IMR-90 (cell line): ENCODE measurements at regions not wholly inside any gene's neighbourhood (a gene's known extent, or its start where the extent isn't known, plus 50 kb on each side); places are given as distances from the start of the nearest gene placed in this dataset.

Experiments used
- ATAC-seq: fragments of 200-7000 bp; cut with Tn5 transposase; 2 replicates; pipeline ENCODE4 v1.9.1; 2020; ENCODE audit warnings: low read depth, mild to moderate bottlenecking, moderate library complexity
- BruUV-seq: library from RNA; stranded (reverse); fragments of 400-500 nt; replicated peaks from 2 replicates; lab custom pipeline; 2021; lab: Mats Ljungman, UMichigan
- CTCF ChIA-PET: fragments of 300-600 bp; formaldehyde crosslinking; extraction: SDS; loops from one replicate; lab custom pipeline; 2021; ENCODE audit warnings: antibody characterized with exemption; lab: Yijun Ruan, JAX
- POLR2A ChIA-PET: fragments of 300-600 bp; sonication (Branson Sonifier 250); formaldehyde crosslinking; loops from one replicate; lab custom pipeline; 2022; ENCODE audit warnings: antibody characterized with exemption; ENCODE audit not compliant: unreplicated experiment; lab: Charles Lee
- DNase-seq: peaks from one replicate; pipeline ENCODE4 v3.0.0; 2013
- H2AFZ ChIP-seq: replicated peaks from 2 replicates; pipeline ENCODE3; 2013; ENCODE audit warnings: low read length, mild to moderate bottlenecking; ENCODE audit not compliant: poor library complexity
- H2AK5ac ChIP-seq: 2 replicates; pipeline ENCODE4 v1.6.1; 2013; ENCODE audit warnings: low read depth, low read length, inconsistent platforms
- H2AK9ac ChIP-seq: replicated peaks from 2 replicates; pipeline ENCODE3; 2013; ENCODE audit warnings: mild to moderate bottlenecking, low read depth, low read length, moderate library complexity; ENCODE audit not compliant: poor library complexity
- H2BK120ac ChIP-seq: 2 replicates; pipeline ENCODE4 v1.6.1; 2013; ENCODE audit warnings: low read depth, low read length, inconsistent platforms
- H2BK15ac ChIP-seq: 3 replicates; pipeline ENCODE4 v1.6.1; 2013; ENCODE audit warnings: low read depth, low read length, inconsistent platforms
- H2BK20ac ChIP-seq: 2 replicates; pipeline ENCODE4 v1.6.1; 2013; ENCODE audit warnings: low read depth, mild to moderate bottlenecking, inconsistent platforms, low read length, moderate library complexity
- H2BK5ac ChIP-seq: 2 replicates; pipeline ENCODE4 v1.6.1; 2013; ENCODE audit warnings: mild to moderate bottlenecking, low read depth, low read length, inconsistent platforms; ENCODE audit not compliant: poor library complexity, severe bottlenecking
- H3K14ac ChIP-seq: replicated peaks from 2 replicates; pipeline ENCODE4 v1.6.1; 2013; ENCODE audit warnings: low read depth, low read length, inconsistent platforms
- H3K18ac ChIP-seq: 2 replicates; pipeline ENCODE4 v1.6.1; 2013; ENCODE audit warnings: low read depth, low read length, control low read depth
- H3K23ac ChIP-seq: 2 replicates; pipeline ENCODE4 v1.6.1; 2013; ENCODE audit warnings: low read depth, low read length, inconsistent platforms
- H3K27ac ChIP-seq: 2 replicates; pipeline ENCODE4 v1.5.1; 2013; ENCODE audit warnings: mild to moderate bottlenecking, control low read depth, low read length; ENCODE audit not compliant: insufficient read depth
- H3K27me3 ChIP-seq: 2 replicates; pipeline ENCODE4 v1.6.1; 2013; ENCODE audit warnings: low read length; ENCODE audit not compliant: control insufficient read depth, insufficient read depth
- H3K36me3 ChIP-seq: 2 replicates; pipeline ENCODE4 v1.6.1; 2013; ENCODE audit warnings: low read length, mixed read lengths; ENCODE audit not compliant: control insufficient read depth, insufficient read depth
- H3K4ac ChIP-seq: 2 replicates; pipeline ENCODE4 v1.6.1; 2013; ENCODE audit warnings: low read depth, low read length, inconsistent platforms
- H3K4me1 ChIP-seq: 2 replicates; pipeline ENCODE4 v1.6.1; 2013; ENCODE audit warnings: low read length, mixed read lengths; ENCODE audit not compliant: control insufficient read depth, insufficient read depth
- H3K4me2 ChIP-seq: 2 replicates; pipeline ENCODE4 v1.6.1; 2013; ENCODE audit warnings: low read depth, mild to moderate bottlenecking, control low read depth, low read length, moderate library complexity
- H3K4me3 ChIP-seq: 2 replicates; pipeline ENCODE4 v1.5.1; 2013; ENCODE audit warnings: low read depth, mild to moderate bottlenecking, control low read depth, low read length, moderate library complexity; ENCODE audit not compliant: insufficient read depth
- H3K56ac ChIP-seq: 2 replicates; pipeline ENCODE4 v1.6.1; 2013; ENCODE audit warnings: low read length, inconsistent platforms; ENCODE audit not compliant: insufficient read depth; ENCODE audit errors: extremely low read depth
- H3K79me1 ChIP-seq, 2 experiments: 2 replicates each; pipeline ENCODE4 v1.6.1; 2013; ENCODE audit warnings: low read length in 2 of 2, inconsistent platforms in 1 of 2, low read depth in 1 of 2
- H3K9ac ChIP-seq: 2 replicates; pipeline ENCODE4 v1.6.1; 2013; ENCODE audit warnings: low read depth, low read length, control low read depth
- H3K9me1 ChIP-seq: 2 replicates; pipeline ENCODE4 v1.6.1; 2013; ENCODE audit warnings: low read length, inconsistent platforms; ENCODE audit not compliant: insufficient read depth
- H3K9me3 ChIP-seq: 2 replicates; pipeline ENCODE4 v1.6.1; 2013; ENCODE audit warnings: low read length; ENCODE audit not compliant: control insufficient read depth, insufficient read depth
- H4K20me1 ChIP-seq: 2 replicates; pipeline ENCODE4 v1.6.1; 2013; ENCODE audit warnings: low read length, inconsistent platforms; ENCODE audit not compliant: insufficient read depth
- H4K5ac ChIP-seq: 2 replicates; pipeline ENCODE4 v1.6.1; 2013; ENCODE audit warnings: mild to moderate bottlenecking, low read depth, low read length, control low read depth
- H4K8ac ChIP-seq, 2 experiments: 2 replicates each; pipeline ENCODE4 v1.6.1; 2013; ENCODE audit warnings: low read depth in 2 of 2, low read length in 2 of 2, control low read depth in 1 of 2, inconsistent platforms in 1 of 2
- H4K91ac ChIP-seq: 2 replicates; pipeline ENCODE4 v1.6.1; 2013; ENCODE audit warnings: low read depth, low read length, inconsistent platforms; ENCODE audit not compliant: insufficient read depth
- BHLHE40 ChIP-seq: fragments of 150-350 bp; IDR thresholded peaks from 2 replicates; pipeline ENCODE4 v1.6.1; 2016; ENCODE audit warnings: mild to moderate bottlenecking, low read depth, low read length
- CEBPB ChIP-seq: IDR thresholded peaks from 2 replicates; pipeline ENCODE4 v1.6.1; 2012; ENCODE audit warnings: low read depth, low read length, improper control_type of control experiment
- CHD1 ChIP-seq: IDR thresholded peaks from 2 replicates; pipeline ENCODE4 v1.6.1; 2012; ENCODE audit warnings: low read depth, low read length, improper control_type of control experiment
- FOS ChIP-seq: fragments of 150-350 bp; IDR thresholded peaks from 2 replicates; pipeline ENCODE4 v1.6.1; 2016; ENCODE audit warnings: low read depth, low read length
- MAFK ChIP-seq: IDR thresholded peaks from 2 replicates; pipeline ENCODE4 v1.6.1; 2012; ENCODE audit warnings: low read depth, low read length, improper control_type of control experiment
- MAZ ChIP-seq: IDR thresholded peaks from 2 replicates; pipeline ENCODE4 v1.6.1; 2012; ENCODE audit warnings: low read depth, mild to moderate bottlenecking, low read length, improper control_type of control experiment, moderate library complexity, borderline replicate concordance
- MXI1 ChIP-seq: IDR thresholded peaks from 2 replicates; pipeline ENCODE4 v1.6.1; 2012; ENCODE audit warnings: low read depth, mild to moderate bottlenecking, low read length, moderate library complexity, borderline replicate concordance
- NFE2L2 ChIP-seq: fragments of 150-350 bp; IDR thresholded peaks from 2 replicates; pipeline ENCODE4 v1.6.1; 2016; ENCODE audit warnings: low read depth, mild to moderate bottlenecking, low read length
- POLR2A ChIP-seq: IDR thresholded peaks from 2 replicates; pipeline ENCODE4 v1.6.1; 2012; ENCODE audit warnings: mild to moderate bottlenecking, low read depth, low read length
- RAD21 ChIP-seq: IDR thresholded peaks from 2 replicates; pipeline ENCODE4 v1.6.1; 2012; ENCODE audit warnings: low read length, improper control_type of control experiment
- RCOR1 ChIP-seq: IDR thresholded peaks from 2 replicates; pipeline ENCODE4 v1.6.1; 2012; ENCODE audit warnings: mild to moderate bottlenecking, low read length, improper control_type of control experiment; ENCODE audit not compliant: insufficient replicate concordance
- RFX5 ChIP-seq: IDR thresholded peaks from 2 replicates; pipeline ENCODE4 v1.8.0; 2012; ENCODE audit warnings: low read depth, mild to moderate bottlenecking, low read length, moderate library complexity
- SMC3 ChIP-seq: fragments of 150-350 bp; IDR thresholded peaks from 2 replicates; pipeline ENCODE4 v1.6.1; 2016; ENCODE audit warnings: low read depth, mild to moderate bottlenecking, antibody characterized with exemption, low read length, moderate library complexity
- dilution Hi-C: fragments of 300-500 bp; cut with HindIII; formaldehyde crosslinking; loops from one replicate; pipeline ENCODE4 v1.14.3; 2018; ENCODE audit warnings: low sequenced_read_pairs; ENCODE audit not compliant: unreplicated experiment
- in situ Hi-C: fragments of 300-500 bp; cut with MboI; formaldehyde crosslinking; loops from 3 replicates; pipeline ENCODE4 v1.14.3; 2019; ENCODE audit warnings: low sequenced_read_pairs, inconsistent platforms, mixed read lengths
- intact Hi-C: fragments of 100-400 bp; cut with micrococcal nuclease; formaldehyde crosslinking; loops from 2 replicates; pipeline ENCODE4 v1.10.0; 2022
- TF ChIP-seq, protein P1 (sequence below): conservative IDR thresholded peaks from 2 replicates; pipeline ENCODE4 v1.5.1; 2012; ENCODE audit warnings: mild to moderate bottlenecking, low read depth, low read length, improper control_type of control experiment
- TF ChIP-seq, protein P2 (sequence below): fragments of 150-350 bp; IDR thresholded peaks from 2 replicates; pipeline ENCODE4 v1.6.1; 2017; ENCODE audit warnings: mild to moderate bottlenecking, antibody characterized with exemption, low read length, low read depth
- TF ChIP-seq, protein P3 (sequence below): fragments of 150-350 bp; IDR thresholded peaks from 2 replicates; pipeline ENCODE4 v1.6.1; 2016; ENCODE audit warnings: low read depth, mild to moderate bottlenecking, low read length, moderate library complexity, borderline replicate concordance

DNA sequence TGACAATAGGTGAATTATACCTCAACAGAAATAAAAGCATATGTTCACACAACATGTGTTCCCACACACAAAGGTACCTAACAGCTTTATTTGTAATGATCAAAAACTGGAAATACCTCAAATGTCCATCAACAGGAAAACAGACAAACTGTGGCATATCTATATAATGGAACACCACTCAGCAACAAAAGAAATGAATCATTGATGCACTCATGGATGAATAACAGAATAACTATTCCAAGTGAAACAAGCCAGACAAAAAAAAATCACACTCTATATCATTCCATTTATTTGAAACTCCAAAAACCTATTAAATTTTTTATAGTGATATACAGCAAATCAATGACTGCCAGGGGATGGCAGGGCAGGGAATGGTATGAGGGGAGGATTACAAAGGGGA is 148.1 kb downstream of the PLS3 start:
- Histone ChIP-seq H2BK20ac (no peak overlapping the region), H4K5ac (no peak overlapping the region), H4K91ac (no peak overlapping the region), H3K9me3 (no peaks in the 10 kb centered on the region), H3K9ac (no peak overlapping the region), H2BK5ac (no peak overlapping the region), H3K36me3 (no peaks in the 10 kb centered on the region), H4K20me1 (no peaks in the 10 kb centered on the region), H3K79me1 (no peaks in the 10 kb centered on the region), H3K9me1 (no peaks in the 10 kb centered on the region), H3K4me3 (no peak overlapping the region), H2AFZ (no peak overlapping the region), H3K23ac (no peak overlapping the region), H3K14ac (no peak overlapping the region), H2BK120ac (no peak overlapping the region), H3K27ac (no peak overlapping the region), H2AK5ac (no peak overlapping the region), H3K4me2 (no peak overlapping the region), H4K8ac (no peak overlapping the region), H3K18ac (no peak overlapping the region), H2AK9ac (no peak overlapping the region), H3K27me3 (peaks cover 3% of the 10 kb centered on the region), H2BK15ac (no peak overlapping the region), H3K56ac (no peak overlapping the region), H3K4me1 (no peaks in the 10 kb centered on the region), H3K4ac (no peak overlapping the region)
- POLR2A ChIA-PET: no interaction called here
- TF ChIP-seq, protein P1, sequence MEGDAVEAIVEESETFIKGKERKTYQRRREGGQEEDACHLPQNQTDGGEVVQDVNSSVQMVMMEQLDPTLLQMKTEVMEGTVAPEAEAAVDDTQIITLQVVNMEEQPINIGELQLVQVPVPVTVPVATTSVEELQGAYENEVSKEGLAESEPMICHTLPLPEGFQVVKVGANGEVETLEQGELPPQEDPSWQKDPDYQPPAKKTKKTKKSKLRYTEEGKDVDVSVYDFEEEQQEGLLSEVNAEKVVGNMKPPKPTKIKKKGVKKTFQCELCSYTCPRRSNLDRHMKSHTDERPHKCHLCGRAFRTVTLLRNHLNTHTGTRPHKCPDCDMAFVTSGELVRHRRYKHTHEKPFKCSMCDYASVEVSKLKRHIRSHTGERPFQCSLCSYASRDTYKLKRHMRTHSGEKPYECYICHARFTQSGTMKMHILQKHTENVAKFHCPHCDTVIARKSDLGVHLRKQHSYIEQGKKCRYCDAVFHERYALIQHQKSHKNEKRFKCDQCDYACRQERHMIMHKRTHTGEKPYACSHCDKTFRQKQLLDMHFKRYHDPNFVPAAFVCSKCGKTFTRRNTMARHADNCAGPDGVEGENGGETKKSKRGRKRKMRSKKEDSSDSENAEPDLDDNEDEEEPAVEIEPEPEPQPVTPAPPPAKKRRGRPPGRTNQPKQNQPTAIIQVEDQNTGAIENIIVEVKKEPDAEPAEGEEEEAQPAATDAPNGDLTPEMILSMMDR: no peak
- TF ChIP-seq, protein P2, sequence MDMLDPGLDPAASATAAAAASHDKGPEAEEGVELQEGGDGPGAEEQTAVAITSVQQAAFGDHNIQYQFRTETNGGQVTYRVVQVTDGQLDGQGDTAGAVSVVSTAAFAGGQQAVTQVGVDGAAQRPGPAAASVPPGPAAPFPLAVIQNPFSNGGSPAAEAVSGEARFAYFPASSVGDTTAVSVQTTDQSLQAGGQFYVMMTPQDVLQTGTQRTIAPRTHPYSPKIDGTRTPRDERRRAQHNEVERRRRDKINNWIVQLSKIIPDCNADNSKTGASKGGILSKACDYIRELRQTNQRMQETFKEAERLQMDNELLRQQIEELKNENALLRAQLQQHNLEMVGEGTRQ: no peak
- no peak for TF ChIP-seq BHLHE40
- TF ChIP-seq RAD21: no peak
- TF ChIP-seq RFX5: no peak
- no peak for TF ChIP-seq MXI1
- no peak for TF ChIP-seq NFE2L2
- no peak for TF ChIP-seq FOS
- TF ChIP-seq CHD1: no peak
- TF ChIP-seq SMC3: no peak
- no peak for TF ChIP-seq RCOR1
- TF ChIP-seq MAZ: no peak
- TF ChIP-seq, protein P3, sequence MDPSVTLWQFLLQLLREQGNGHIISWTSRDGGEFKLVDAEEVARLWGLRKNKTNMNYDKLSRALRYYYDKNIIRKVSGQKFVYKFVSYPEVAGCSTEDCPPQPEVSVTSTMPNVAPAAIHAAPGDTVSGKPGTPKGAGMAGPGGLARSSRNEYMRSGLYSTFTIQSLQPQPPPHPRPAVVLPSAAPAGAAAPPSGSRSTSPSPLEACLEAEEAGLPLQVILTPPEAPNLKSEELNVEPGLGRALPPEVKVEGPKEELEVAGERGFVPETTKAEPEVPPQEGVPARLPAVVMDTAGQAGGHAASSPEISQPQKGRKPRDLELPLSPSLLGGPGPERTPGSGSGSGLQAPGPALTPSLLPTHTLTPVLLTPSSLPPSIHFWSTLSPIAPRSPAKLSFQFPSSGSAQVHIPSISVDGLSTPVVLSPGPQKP: no peak
- no peak for TF ChIP-seq MAFK
- TF ChIP-seq POLR2A: no peak
- TF ChIP-seq CEBPB: no peak
- dilution Hi-C loops: no loop called here
- CTCF ChIA-PET: no interaction called here
- ATAC-seq (no peak), DNase-seq (no peak)
- intact Hi-C loops: no loop called here
- BruUV-seq: no TSS peak
- in situ Hi-C loops: no loop called here
